Esophagus (tissue), 2 donors: ENCODE measurements at regions not wholly inside any gene's neighbourhood (a gene's known extent, or its start where the extent isn't known, plus 50 kb on each side); places are given as distances from the start of the nearest gene placed in this dataset.
"Not testable (repeated sequence)": the region's sequence is repeated elsewhere in the genome, so short reads cannot be mapped to it uniquely, and the experiment has no call there.

Source experiments
- H3K27ac ChIP-seq, 2 donors: one replicate each; pipeline ENCODE4 v1.5.1; 2013; ENCODE audit warnings: low read depth in 2 of 2, mild to moderate bottlenecking in 2 of 2, inconsistent platforms in 1 of 2, low read length in 1 of 2, moderate library complexity in 1 of 2
- H3K27me3 ChIP-seq, 2 donors: one replicate each; pipeline ENCODE4 v1.6.1; 2013; ENCODE audit warnings: low read length in 2 of 2, control low read depth in 1 of 2, mild to moderate bottlenecking in 1 of 2; ENCODE audit not compliant: insufficient read depth in 2 of 2, control insufficient read depth in 1 of 2
- H3K36me3 ChIP-seq, 2 donors: one replicate each; pipeline ENCODE4 v1.6.1; 2013; ENCODE audit warnings: low read length in 1 of 2; ENCODE audit not compliant: control insufficient read depth in 2 of 2, insufficient read depth in 2 of 2
- H3K4me1 ChIP-seq, 2 donors: one replicate each; pipeline ENCODE4 v1.6.1; 2013; ENCODE audit warnings: low read length in 1 of 2; ENCODE audit not compliant: control insufficient read depth in 2 of 2, insufficient read depth in 2 of 2
- H3K4me3 ChIP-seq, 2 donors: one replicate each; pipeline ENCODE4 v1.5.1; 2013; ENCODE audit warnings: low read length in 2 of 2, mild to moderate bottlenecking in 2 of 2, low read depth in 1 of 2, moderate library complexity in 1 of 2
- H3K9me3 ChIP-seq, 2 donors: one replicate each; pipeline ENCODE4 v1.6.1; 2013; ENCODE audit warnings: mild to moderate bottlenecking in 2 of 2, low read depth in 1 of 2, low read length in 1 of 2, moderate library complexity in 1 of 2; ENCODE audit not compliant: control insufficient read depth in 2 of 2, insufficient read depth in 1 of 2
- WGBS, 2 donors: extraction: QIAGEN DNeasy Blood & Tissue Kit; methylation state at CpG; one replicate each; pipeline ENCODE4 v1.1.7; 2013; 5-methylcytosine and 5-hydroxymethylcytosine counted together
- donor health status: healthy with polysubstance abuse.
- donor health status: Bipolar disorder and iron deficiency.

DNA sequence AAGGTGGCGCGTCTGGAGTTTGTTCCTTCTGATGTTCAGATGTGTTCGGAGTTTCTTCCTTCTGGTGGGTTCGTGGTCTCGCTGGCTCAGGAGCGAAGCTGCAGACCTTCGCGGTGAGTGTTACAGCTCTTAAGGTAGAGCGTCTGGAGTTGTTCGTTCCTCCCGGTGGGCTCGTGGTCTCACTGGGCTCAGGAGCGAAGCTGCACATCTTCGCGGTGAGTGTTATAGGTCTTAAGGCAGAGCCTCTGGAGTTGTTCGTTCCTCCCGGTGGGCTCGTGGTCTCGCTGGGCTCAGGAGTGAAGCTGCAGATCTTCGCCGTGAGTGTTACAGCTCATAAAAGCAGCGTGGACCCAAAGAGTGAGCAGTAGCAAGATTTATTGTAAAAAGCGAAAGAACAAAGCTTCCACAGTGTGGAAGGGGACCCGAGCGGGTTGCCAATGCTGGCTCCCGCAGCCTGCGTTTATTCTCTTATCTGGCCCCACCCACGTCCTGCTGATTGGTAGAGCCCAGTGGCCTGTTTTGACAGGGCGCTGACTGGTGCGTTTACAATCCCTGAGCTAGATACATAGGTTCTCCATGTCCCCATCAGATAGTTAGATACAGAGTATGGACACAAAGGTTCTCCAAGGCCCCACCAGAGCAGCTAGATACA lies 322.5 kb upstream of the KCND2 start:
- H3K36me3 ChIP-seq, H3K9me3 ChIP-seq, H3K27me3 ChIP-seq, H3K4me1 ChIP-seq, H3K4me3 ChIP-seq, H3K27ac ChIP-seq: not testable (repeated sequence)
- 92 to 93% methylated on average over 30 of the region's 30 CpGs for WGBS, 2 donors

DNA sequence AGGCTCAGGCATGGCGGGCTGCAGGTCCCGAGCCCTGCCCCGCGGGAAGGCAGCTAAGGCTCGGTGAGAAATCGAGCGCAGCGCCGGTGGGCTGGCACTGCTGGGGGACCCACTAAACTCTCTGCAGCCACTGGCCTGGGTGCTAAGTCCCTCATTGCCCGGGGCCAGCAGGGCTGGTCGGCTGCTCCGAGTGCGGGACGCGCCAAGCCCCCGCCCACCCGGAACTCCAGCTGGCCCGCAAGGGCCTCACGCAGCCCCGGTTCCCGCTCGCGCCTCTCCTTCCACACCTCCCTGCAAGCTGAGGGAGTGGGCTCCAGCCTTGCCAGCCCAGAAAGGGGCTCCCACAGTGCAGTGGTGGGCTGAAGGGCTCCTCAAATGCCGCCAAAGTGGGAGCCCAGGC lies 321.4 kb upstream of the KCND2 start:
- not testable (repeated sequence) for H3K9me3 ChIP-seq, H3K27me3 ChIP-seq
- 96% methylated on average over 21 to 22 of the region's 24 CpGs for WGBS, 2 donors

DNA sequence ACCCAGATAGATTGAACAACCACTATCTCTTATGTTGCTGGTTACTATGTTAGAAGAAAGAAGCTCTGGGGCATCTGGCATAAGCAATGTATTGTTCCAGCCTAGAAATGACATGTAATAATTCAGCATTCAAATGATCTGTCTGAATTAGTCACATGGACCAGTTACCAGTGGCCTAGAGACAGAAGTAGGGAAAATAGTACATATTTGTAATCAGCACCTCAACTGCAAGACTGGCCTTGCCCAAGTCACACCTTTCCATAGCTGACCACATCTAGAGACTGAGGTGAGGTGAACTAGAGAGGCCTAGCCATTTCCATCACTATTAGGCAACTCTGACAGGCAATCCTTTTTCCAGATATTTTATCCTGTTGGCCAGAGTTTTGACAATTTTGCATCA lies 315.6 kb upstream of the KCND2 start:
- Histone ChIP-seq H3K9me3 (no peaks in the 10 kb centered on the region), H3K27me3 (no peaks in the 10 kb centered on the region), H3K4me1 (no peaks in the 10 kb centered on the region), H3K27ac (no peak overlapping the region), H3K4me3 (no peak overlapping the region), H3K36me3 (no peaks in the 10 kb centered on the region)

More for the DNA sequence above, 321.4 kb upstream of the KCND2 start:
- H3K4me3 ChIP-seq, H3K36me3 ChIP-seq, H3K27ac ChIP-seq, H3K4me1 ChIP-seq: not testable (repeated sequence)

DNA sequence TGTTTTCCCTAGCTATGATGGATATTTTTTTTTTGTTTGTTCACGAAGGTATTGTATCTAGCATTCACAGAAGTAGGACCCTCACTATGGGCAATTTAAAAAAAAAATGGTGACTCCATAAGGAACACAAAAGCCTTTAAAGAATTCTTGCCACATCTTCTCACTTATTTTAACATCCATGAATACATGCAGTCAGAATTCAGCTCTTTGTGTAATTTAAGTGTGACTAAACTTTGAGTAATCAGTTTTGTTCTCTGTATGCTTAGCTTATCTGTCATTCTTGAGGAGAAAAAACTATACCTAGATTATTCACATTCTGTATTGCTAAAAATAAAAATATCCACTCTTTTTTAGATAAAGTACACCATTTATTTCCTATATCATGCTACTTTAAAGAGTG lies 313.2 kb upstream of the KCND2 start:
- H3K9me3 ChIP-seq = no peaks in the 10 kb centered on the region
- 69 to 73% methylated on average over 1 of the region's 1 CpG for WGBS, 2 donors
- H3K4me1 ChIP-seq = no peaks in the 10 kb centered on the region
- H3K27me3 ChIP-seq = no peaks in the 10 kb centered on the region
- no peak overlapping the region for H3K4me3 ChIP-seq
- H3K36me3 ChIP-seq = no peaks in the 10 kb centered on the region
- no peak overlapping the region for H3K27ac ChIP-seq

DNA sequence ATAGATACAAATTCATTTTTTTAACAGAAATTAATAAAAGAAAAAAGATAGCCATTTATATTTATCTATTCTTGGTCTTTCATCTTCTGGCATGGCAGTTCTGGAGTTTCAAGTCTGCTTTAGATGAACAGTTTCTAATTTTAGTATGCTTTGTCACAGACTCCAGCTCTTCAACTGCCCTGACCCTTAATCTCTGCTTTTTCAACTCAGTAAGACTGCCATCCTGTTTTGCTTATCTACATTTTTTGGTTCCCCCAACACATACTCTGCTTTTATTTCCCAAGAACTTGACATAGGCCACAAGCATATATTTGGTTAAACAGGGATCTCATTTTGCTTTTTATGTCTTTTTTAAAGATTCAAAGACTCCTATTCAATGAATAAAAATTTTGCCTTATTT lies 309.3 kb upstream of the KCND2 start:
- Histone ChIP-seq H3K4me1 (no peaks in the 10 kb centered on the region), H3K9me3 (no peaks in the 10 kb centered on the region)

DNA sequence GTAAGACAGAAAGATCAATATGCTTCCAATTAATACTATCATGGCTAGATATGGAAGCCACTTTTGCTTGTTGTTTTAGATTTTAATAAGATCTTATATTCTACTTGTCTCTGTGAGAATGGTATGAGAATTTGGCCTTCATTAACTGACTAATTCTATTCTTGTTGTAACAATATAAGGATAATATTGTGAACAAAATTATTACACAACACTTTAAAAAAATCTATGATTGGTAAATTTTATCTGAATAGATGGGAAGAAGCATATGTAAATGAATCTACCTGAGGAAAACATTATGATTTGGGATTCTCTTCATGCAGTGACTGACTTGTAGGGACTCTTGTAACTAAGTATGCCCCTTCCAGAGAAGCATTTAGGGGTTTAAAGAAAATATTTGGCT lies 308.9 kb upstream of the KCND2 start:
- Histone ChIP-seq H3K4me1 (no peaks in the 10 kb centered on the region), H3K27me3 (no peaks in the 10 kb centered on the region), H3K9me3 (no peaks in the 10 kb centered on the region), H3K27ac (no peak overlapping the region), H3K4me3 (no peak overlapping the region), H3K36me3 (no peaks in the 10 kb centered on the region)

More for the DNA sequence above, 309.3 kb upstream of the KCND2 start:
- Histone ChIP-seq H3K36me3 (no peaks in the 10 kb centered on the region), H3K27ac (no peak overlapping the region), H3K27me3 (no peaks in the 10 kb centered on the region), H3K4me3 (no peak overlapping the region)

DNA sequence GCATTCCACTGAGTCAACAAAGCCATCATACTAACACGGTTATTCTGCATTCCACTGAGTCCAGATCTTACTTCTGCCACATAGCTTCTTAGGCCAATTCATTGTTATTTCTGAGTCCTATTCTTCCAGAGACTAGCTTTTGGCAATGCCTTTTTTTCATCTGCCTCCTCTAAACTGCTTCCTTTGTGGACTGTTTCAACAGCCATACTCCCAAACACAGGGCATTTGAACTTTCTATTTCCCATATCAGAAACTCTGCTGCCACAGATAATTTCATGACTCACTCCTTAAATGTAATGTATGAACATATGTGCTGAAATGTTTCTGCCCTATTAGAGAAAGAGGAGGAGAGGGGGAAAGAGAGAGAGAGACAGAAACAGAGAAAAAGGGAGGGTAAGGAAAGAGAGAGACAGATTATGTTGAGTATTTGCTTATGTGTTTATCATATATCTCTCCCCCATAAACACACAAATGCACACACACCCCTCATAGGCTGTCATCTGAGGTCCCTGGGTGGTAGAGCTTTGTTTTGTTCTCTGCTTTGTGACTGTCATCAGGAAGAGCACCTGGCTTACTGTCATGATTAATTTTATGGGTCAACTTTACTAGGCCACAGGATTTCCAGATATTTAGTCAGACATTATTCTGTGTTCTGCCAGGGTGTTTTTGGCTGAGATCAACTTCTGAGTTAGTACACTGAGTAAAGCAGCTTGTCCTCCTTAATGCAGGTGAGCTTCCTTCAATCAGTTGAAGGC lies 308.0 kb upstream of the KCND2 start:
- Histone ChIP-seq H3K27ac (no peak overlapping the region), H3K4me1 (no peaks in the 10 kb centered on the region), H3K9me3 (no peaks in the 10 kb centered on the region), H3K4me3 (no peak overlapping the region), H3K36me3 (no peaks in the 10 kb centered on the region), H3K27me3 (no peaks in the 10 kb centered on the region)
- WGBS, 2 donors = 33 to 44% methylated on average over 1 of the region's 1 CpG

DNA sequence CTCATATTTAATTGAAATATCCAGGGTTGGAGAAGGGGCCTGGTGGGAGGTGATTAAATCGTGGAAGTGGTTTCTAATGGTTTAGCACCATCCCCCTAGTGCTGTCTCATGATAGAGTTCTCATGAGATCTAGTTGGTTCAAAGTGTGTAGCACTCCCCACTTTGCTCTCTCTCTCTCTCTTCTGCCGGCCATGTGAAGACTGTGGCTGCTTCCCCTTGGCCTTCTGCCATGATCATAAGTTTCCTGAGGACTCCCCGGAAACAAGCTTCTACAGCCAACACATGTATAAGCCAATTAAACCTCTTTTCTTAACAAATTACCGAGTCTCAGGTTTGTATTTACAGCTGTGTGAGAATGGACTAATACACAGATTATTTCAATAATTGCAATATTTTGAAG lies 305.8 kb upstream of the KCND2 start:
- Histone ChIP-seq H3K9me3 (no peaks in the 10 kb centered on the region), H3K4me3 (no peak overlapping the region), H3K27me3 (no peaks in the 10 kb centered on the region), H3K4me1 (no peaks in the 10 kb centered on the region), H3K36me3 (no peaks in the 10 kb centered on the region), H3K27ac (no peak overlapping the region)
- 54 to 59% methylated on average over 4 of the region's 4 CpGs for WGBS, 2 donors

DNA sequence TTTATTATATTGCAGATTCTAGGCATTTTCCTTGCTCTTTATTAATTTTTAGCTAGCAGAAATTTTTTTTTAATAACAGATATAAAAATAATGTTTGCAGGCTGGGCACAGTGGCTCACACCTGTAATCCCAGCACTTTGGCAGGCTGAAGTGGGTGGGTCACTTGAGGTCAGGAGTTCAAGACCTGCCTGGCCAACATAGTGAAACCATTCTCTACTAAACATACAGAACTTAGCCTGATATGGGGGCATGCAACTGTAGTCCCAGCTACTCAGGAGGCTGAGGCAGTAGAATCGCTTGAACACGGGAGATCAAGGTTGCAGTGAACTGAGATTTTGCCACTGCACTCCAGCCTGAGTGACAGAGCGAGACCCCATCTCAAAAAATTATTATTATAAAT lies 304.6 kb upstream of the KCND2 start:
- not testable (repeated sequence) for H3K9me3 ChIP-seq, H3K36me3 ChIP-seq, H3K4me1 ChIP-seq, H3K27ac ChIP-seq, H3K27me3 ChIP-seq, H3K4me3 ChIP-seq
- WGBS, 2 donors = 83 to 87% methylated on average over 3 of the region's 3 CpGs

DNA sequence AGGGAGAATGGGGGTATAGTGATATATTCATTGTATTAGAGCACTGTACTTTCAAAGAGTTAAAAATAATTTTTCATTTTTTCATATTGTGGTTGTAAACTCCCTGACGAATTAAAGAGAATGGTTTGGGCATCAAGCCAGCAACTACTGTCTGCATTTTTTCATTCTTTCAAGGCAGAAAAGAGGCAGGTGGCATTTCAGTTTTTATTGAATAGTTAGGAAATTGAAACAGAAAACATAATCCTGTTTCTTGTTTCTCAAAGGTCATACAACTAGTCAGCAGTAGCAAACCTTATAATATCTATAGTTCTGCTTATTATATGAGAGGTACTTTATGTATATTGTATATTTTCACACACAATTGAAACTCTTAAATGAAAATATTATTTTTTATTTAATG lies 303.9 kb upstream of the KCND2 start:
- H3K4me3 ChIP-seq = no peak overlapping the region
- H3K36me3 ChIP-seq = no peaks in the 10 kb centered on the region
- WGBS, 2 donors = 1 to 2% methylated on average over 1 of the region's 1 CpG
- no peaks in the 10 kb centered on the region for H3K9me3 ChIP-seq
- no peaks in the 10 kb centered on the region for H3K4me1 ChIP-seq
- no peaks in the 10 kb centered on the region for H3K27me3 ChIP-seq
- H3K27ac ChIP-seq = no peak overlapping the region
